ENCODE measurements at regions not wholly inside any gene's neighbourhood (a gene's known extent, or its start where the extent isn't known, plus 50 kb on each side); places are given as distances from the start of the nearest gene placed in this dataset.
"Not testable (repeated sequence)": the region's sequence is repeated elsewhere in the genome, so short reads cannot be mapped to it uniquely, and the experiment has no call there.

GRCh38 chrX:37509349-37509748 lies 62.1 kb upstream of the LANCL3 start:
- peak; percentile 11 for DNase-seq

- not testable (repeated sequence) for DNase-seq
These were observed 54.9 kb upstream of the LANCL3 start for GRCh38 chrX:37516512-37516911.

GRCh38 chrX:37519261-37519660 lies 52.2 kb upstream of the LANCL3 start:
- not testable (repeated sequence) for DNase-seq

- not testable (repeated sequence) for DNase-seq
These were observed 50.5 kb upstream of the LANCL3 start for GRCh38 chrX:37520860-37521450.
